ENCODE measurements at regions not wholly inside any gene's neighbourhood (a gene's known extent, or its start where the extent isn't known, plus 50 kb on each side); places are given as distances from the start of the nearest gene placed in this dataset.

- peaks cover 0 to 15% (median 0%) of the 10 kb centered on the region in 11 experiments; a peak in 4 of 22 replicates for H4K20me1 ChIP-seq
- TF ChIP-seq Cebpa-rat (IDR thresholded peaks at IDR 0.05): no peak
Measured at GRCh38 chrX:69284491-69284890, 119.2 kb upstream of the PJA1 start.

GRCh38 chrX:69282893-69283690, 117.8 kb upstream of the PJA1 start:
- no peak overlapping the region for H3K27ac ChIP-seq
- no peak overlapping the region for H3K4me3 ChIP-seq
- H3K4me1 ChIP-seq: peaks cover 0 to 20% (median 9%) of the 10 kb centered on the region in 10 experiments; a peak in 14 of 20 replicates
- TF ChIP-seq Cebpa-rat (IDR thresholded peaks at IDR 0.05): no peak
- H3K4me2 ChIP-seq: no peak overlapping the region
- H3K27me3 ChIP-seq: peaks cover 33 to 99% (median 91%) of the 10 kb centered on the region in 11 experiments
- peaks cover 0 to 24% (median 0%) of the 10 kb centered on the region in 11 experiments; a peak in 4 of 22 replicates for H4K20me1 ChIP-seq
- no peaks in the 10 kb centered on the region for H3K36me3 ChIP-seq
- no peak overlapping the region for H3K9ac ChIP-seq
- no peaks in the 10 kb centered on the region for H3K9me3 ChIP-seq (replicated peaks in 1 of 11)

More at GRCh38 chrX:69284491-69284890, 119.2 kb upstream of the PJA1 start:
- no peaks in the 10 kb centered on the region for H3K9me3 ChIP-seq (replicated peaks in 1 of 11)
- no peak overlapping the region for H3K27ac ChIP-seq
- no peaks in the 10 kb centered on the region for H3K36me3 ChIP-seq
- no peak overlapping the region for H3K9ac ChIP-seq
- H3K27me3 ChIP-seq: peaks cover 34 to 98% (median 90%) of the 10 kb centered on the region in 11 experiments
- no peak overlapping the region for H3K4me2 ChIP-seq
- H3K4me1 ChIP-seq: peaks cover 0 to 24% (median 10%) of the 10 kb centered on the region in 10 experiments; a peak in 10 of 20 replicates
- no peak overlapping the region for H3K4me3 ChIP-seq

- H4K20me1 ChIP-seq: peaks cover 0 to 40% (median 0%) of the 10 kb centered on the region in 11 experiments; a peak in 5 of 22 replicates
- H3K9me3 ChIP-seq (replicated peaks in 1 of 11): no peaks in the 10 kb centered on the region
- no peaks in the 10 kb centered on the region for H3K36me3 ChIP-seq
- H3K9ac ChIP-seq: no peak overlapping the region
- no peak for TF ChIP-seq Cebpa-rat (IDR thresholded peaks at IDR 0.05)
- H3K4me3 ChIP-seq: no peak overlapping the region
- peaks cover 45 to 100% (median 95%) of the 10 kb centered on the region in 11 experiments for H3K27me3 ChIP-seq
- H3K27ac ChIP-seq: no peak overlapping the region
- no peak overlapping the region for H3K4me2 ChIP-seq
- H3K4me1 ChIP-seq: peaks cover 0 to 19% (median 10%) of the 10 kb centered on the region in 10 experiments; a peak in 14 of 20 replicates
Measured at GRCh38 chrX:69280933-69281332, 115.7 kb upstream of the PJA1 start.

GRCh38 chrX:69279234-69279633, 114.0 kb upstream of the PJA1 start:
- Histone ChIP-seq H3K27me3 (peaks cover 60 to 100% (median 98%) of the 10 kb centered on the region in 11 experiments), H3K36me3 (no peaks in the 10 kb centered on the region), H3K9me3 (replicated peaks in 1 of 11) (no peaks in the 10 kb centered on the region), H4K20me1 (peaks cover 0 to 30% (median 0%) of the 10 kb centered on the region in 11 experiments; a peak in 5 of 22 replicates), H3K4me3 (no peak overlapping the region), H3K27ac (no peak overlapping the region), H3K4me2 (no peak overlapping the region), H3K9ac (no peak overlapping the region), H3K4me1 (peaks cover 0 to 15% (median 10%) of the 10 kb centered on the region in 10 experiments; a peak in 14 of 20 replicates)
- no peak for TF ChIP-seq Cebpa-rat (IDR thresholded peaks at IDR 0.05)

GRCh38 chrX:69278031-69278687, 112.9 kb upstream of the PJA1 start:
- TF ChIP-seq Cebpa-rat (IDR thresholded peaks at IDR 0.05): no peak
- H3K4me3 ChIP-seq: no peak overlapping the region
- peaks cover 0 to 21% (median 10%) of the 10 kb centered on the region in 10 experiments; a peak in 14 of 20 replicates for H3K4me1 ChIP-seq
- peaks cover 71 to 100% (median 100%) of the 10 kb centered on the region in 11 experiments for H3K27me3 ChIP-seq
- no peak overlapping the region for H3K27ac ChIP-seq
- H3K36me3 ChIP-seq: no peaks in the 10 kb centered on the region
- H4K20me1 ChIP-seq: peaks cover 0 to 26% (median 0%) of the 10 kb centered on the region in 11 experiments; a peak in 5 of 22 replicates
- no peak overlapping the region; a peak in 1 of 22 replicates for H3K9ac ChIP-seq
- peak overlapping the region in 8 of 11 experiments; percentile 16 to 53 (median 46); a peak in 14 of 22 replicates for H3K4me2 ChIP-seq
- no peaks in the 10 kb centered on the region for H3K9me3 ChIP-seq (replicated peaks in 1 of 11)

GRCh38 chrX:69277369-69277990, 112.2 kb upstream of the PJA1 start:
- peaks cover 0 to 21% (median 10%) of the 10 kb centered on the region in 10 experiments; a peak in 14 of 20 replicates for H3K4me1 ChIP-seq
- no peak overlapping the region for H3K27ac ChIP-seq
- no peak for TF ChIP-seq Cebpa-rat (IDR thresholded peaks at IDR 0.05)
- no peaks in the 10 kb centered on the region for H3K36me3 ChIP-seq
- H3K9ac ChIP-seq: no peak overlapping the region; a peak in 1 of 22 replicates
- H3K4me3 ChIP-seq: no peak overlapping the region
- H3K27me3 ChIP-seq: peaks cover 78 to 100% (median 100%) of the 10 kb centered on the region in 11 experiments
- peaks cover 0 to 26% (median 0%) of the 10 kb centered on the region in 11 experiments; a peak in 5 of 22 replicates for H4K20me1 ChIP-seq
- H3K9me3 ChIP-seq (replicated peaks in 1 of 11): no peaks in the 10 kb centered on the region
- H3K4me2 ChIP-seq: peak overlapping the region in 7 of 11 experiments; percentile 16 to 53 (median 51); a peak in 9 of 22 replicates

GRCh38 chrX:69268611-69269010, 103.4 kb upstream of the PJA1 start:
- Histone ChIP-seq H3K4me1 (peaks cover 0 to 19% (median 11%) of the 10 kb centered on the region in 10 experiments; a peak in 9 of 20 replicates), H4K20me1 (no peaks in the 10 kb centered on the region; a peak in 2 of 22 replicates), H3K9ac (no peak overlapping the region), H3K4me2 (peak overlapping the region in 4 of 11 experiments; percentile 1 to 21 (median 3); a peak in 2 of 22 replicates), H3K27me3 (peaks cover 52 to 91% (median 84%) of the 10 kb centered on the region in 11 experiments), H3K9me3 (replicated peaks in 1 of 11) (no peaks in the 10 kb centered on the region), H3K27ac (no peak overlapping the region), H3K36me3 (no peaks in the 10 kb centered on the region), H3K4me3 (no peak overlapping the region)
- no peak for TF ChIP-seq Cebpa-rat (IDR thresholded peaks at IDR 0.05)

GRCh38 chrX:69264158-69264581, 98.9 kb upstream of the PJA1 start:
- no peaks in the 10 kb centered on the region for H3K9me3 ChIP-seq (replicated peaks in 1 of 11)
- 0 out of 22 replicates have a peak, but pooled peaks cover 0 to 7% (median 0%) of the 10 kb centered on the region in 11 experiments for H4K20me1 ChIP-seq
- H3K4me2 ChIP-seq: peak overlapping the region in 2 of 11 experiments; percentile 10 to 46; a peak in 2 of 22 replicates
- no peaks in the 10 kb centered on the region for H3K36me3 ChIP-seq
- H3K4me3 ChIP-seq: no peak overlapping the region
- TF ChIP-seq Cebpa-rat (IDR thresholded peaks at IDR 0.05): no peak
- H3K27me3 ChIP-seq: peaks cover 61 to 96% (median 93%) of the 10 kb centered on the region in 11 experiments
- H3K27ac ChIP-seq: no peak overlapping the region
- H3K4me1 ChIP-seq: peaks cover 0 to 31% (median 21%) of the 10 kb centered on the region in 10 experiments; a peak in 13 of 20 replicates
- no peak overlapping the region for H3K9ac ChIP-seq

All from BLaER1 treated with 17β-estradiol and CSF1 and Interleukin-3, amounts not matched to agents 10 nM and 100 nM (cell line).